A673 (cell line): ENCODE measurements at regions not wholly inside any gene's neighbourhood (a gene's known extent, or its start where the extent isn't known, plus 50 kb on each side); places are given as distances from the start of the nearest gene placed in this dataset.

Experiments
- CTCF ChIP-seq: fragments of 300-800, 200-600 bp; sonication (generic); conservative IDR thresholded peaks from 2 replicates; pipeline ENCODE4 v1.5.1; 2017; ENCODE audit warnings: low read depth, mild to moderate bottlenecking, antibody characterized with exemption, low read length, moderate library complexity, mixed read lengths
- EZH2 ChIP-seq: fragments of 200-600 bp; sonication (generic); IDR thresholded peaks from 2 replicates; pipeline ENCODE4 v1.6.1; 2017; ENCODE audit warnings: borderline replicate concordance, low read depth, mild to moderate bottlenecking, mixed read lengths, antibody characterized with exemption, low read length; ENCODE audit not compliant: poor library complexity, severe bottlenecking

DNA sequence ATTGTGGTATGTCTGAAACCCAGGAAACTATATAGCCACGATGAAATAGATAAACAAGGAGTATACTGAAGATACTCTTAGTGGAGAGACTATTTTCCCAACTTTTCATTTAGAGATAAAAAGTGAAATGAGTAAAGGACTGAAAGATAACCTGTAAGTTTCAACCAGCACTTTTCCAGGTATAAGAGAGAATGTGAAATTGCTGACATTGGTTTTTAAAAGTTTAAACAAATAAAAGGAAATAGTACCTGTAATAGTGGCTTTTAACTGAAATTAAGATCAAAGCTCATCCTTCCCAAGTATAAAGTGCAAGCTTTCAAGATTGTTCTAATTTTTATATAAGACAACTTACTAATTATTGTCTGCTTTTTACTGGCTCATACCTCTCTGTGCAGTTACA is 130.2 kb upstream of the CCN2 start:
- TF ChIP-seq CTCF (no peak), EZH2 (no peak)
